Transverse colon (tissue), 4 donors: ENCODE measurements at regions not wholly inside any gene's neighbourhood (a gene's known extent, or its start where the extent isn't known, plus 50 kb on each side); places are given as distances from the start of the nearest gene placed in this dataset.

Source experiments
- DNase-seq: peaks from one replicate; pipeline ENCODE4 v3.0.0-alpha.2; 2019
- H3K27ac ChIP-seq, 4 donors: fragments of 200-600 bp; sonication (generic); 2 replicates each; pipeline ENCODE4 v1.5.1; 2016 to 2018; ENCODE audit warnings: inconsistent platforms in 4 of 4
- H3K27me3 ChIP-seq: fragments of 200-600 bp; sonication (generic); 2 replicates; pipeline ENCODE4 v1.5.1; 2017; ENCODE audit warnings: inconsistent platforms
- H3K36me3 ChIP-seq, 4 donors: fragments of 200-600 bp; sonication (generic); 2 replicates each; pipeline ENCODE4 v1.5.1; 2017 to 2019; ENCODE audit warnings: inconsistent platforms in 4 of 4
- H3K4me1 ChIP-seq, 4 donors: fragments of 200-600 bp; sonication (generic); 2 replicates each; pipeline ENCODE4 v1.5.1; 2017 to 2020; ENCODE audit warnings: inconsistent platforms in 4 of 4
- H3K4me3 ChIP-seq, 4 donors: fragments of 200-600 bp; sonication (generic); 1 replicate in 1 of 4; 2 replicates in 3 of 4; pipeline versions ENCODE4 v1.5.1 to v1.6.1; 2017 to 2019; ENCODE audit warnings: inconsistent platforms in 4 of 4
- H3K9me3 ChIP-seq, 2 donors: fragments of 200-600 bp; sonication (generic); 2 replicates each; pipeline ENCODE4 v1.5.1; 2017 to 2019; ENCODE audit warnings: inconsistent platforms in 2 of 2
- EP300 ChIP-seq: sonication (generic); formaldehyde crosslinking; IDR thresholded peaks from one replicate; pipeline ENCODE4 v1.6.1; 2017; ENCODE audit warnings: antibody characterized with exemption, low read depth
- POLR2A ChIP-seq: fragments of 450-650 bp; IDR thresholded peaks from one replicate; pipeline ENCODE4 v1.6.1; 2016; ENCODE audit warnings: antibody characterized with exemption, mild to moderate bottlenecking, moderate library complexity
- POLR2AphosphoS5 ChIP-seq, 3 donors: sonication (generic); formaldehyde crosslinking; IDR thresholded peaks; one replicate each; pipeline ENCODE4 v1.6.1; 2016; ENCODE audit warnings: antibody characterized with exemption in 3 of 3
- WGBS, 2 donors: methylation state at CpG; one replicate each; pipeline ENCODE4 v1.1.5; 2018; ENCODE audit warnings: low coverage in 1 of 2; 5-methylcytosine and 5-hydroxymethylcytosine counted together
- in situ Hi-C, 4 donors: fragments of 200-750 bp; cut with MboI; loops; one replicate each; pipeline versions ENCODE4 v1.15.0 to v1.15.1; 2017; ENCODE audit warnings: low sequenced_read_pairs in 3 of 4, low pct_ligation_motif_present in 1 of 4, low pct_unique_long_range_greater_than_20kb in 1 of 4
- intact Hi-C: fragments of 100-400 bp; cut with DNase I; formaldehyde crosslinking; loops from one replicate; pipeline ENCODE4 v1.15.1; 2023; ENCODE audit warnings: low total_unique reads
- TF ChIP-seq, protein P1 (sequence below), 5 experiments: fragments of 200-600 bp in 3 of 5; fragments of 450-650 bp in 2 of 5; sonication (generic) in 3 of 5; IDR thresholded peaks; 1 replicate in 2 of 5; 2 replicates in 3 of 5; pipeline ENCODE4 v1.5.1; 2016 to 2017; ENCODE audit warnings: antibody characterized with exemption in 5 of 5, inconsistent platforms in 3 of 5, mild to moderate bottlenecking in 2 of 5, moderate library complexity in 1 of 5

DNA sequence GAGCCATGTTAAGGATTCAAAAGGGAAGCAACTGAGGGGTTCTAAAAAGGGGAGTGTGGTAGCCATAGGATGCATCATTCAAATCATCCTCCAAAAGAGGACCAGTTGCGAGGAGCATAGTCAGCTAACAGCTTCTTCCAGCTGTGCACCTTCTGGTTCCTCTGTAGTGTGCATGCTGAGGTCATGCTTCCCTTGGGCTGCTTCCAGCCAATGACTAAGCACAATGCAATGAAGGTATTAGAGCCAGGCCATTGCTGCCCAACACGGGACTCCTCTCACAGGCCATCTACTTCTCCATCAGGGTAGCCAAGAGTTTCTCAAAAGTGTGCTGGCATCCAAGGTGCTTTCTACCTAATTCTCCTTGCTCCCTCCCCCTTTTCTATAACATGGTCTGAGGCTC lies 69.2 kb upstream of the ARID2 start:
- Histone ChIP-seq H3K36me3 (no peaks in the 10 kb centered on the region), H3K9me3 (no peaks in the 10 kb centered on the region), H3K4me3 (no peak overlapping the region), H3K27me3 (no peaks in the 10 kb centered on the region), H3K4me1 (no peaks in the 10 kb centered on the region), H3K27ac (no peak overlapping the region)
- in situ Hi-C loops (no loop called here), intact Hi-C loops (no loop called here)
- no peak for DNase-seq
- no peak for TF ChIP-seq POLR2A
- no peak for TF ChIP-seq POLR2AphosphoS5 (IDR thresholded peaks at IDR 0.05)
- no peak for TF ChIP-seq EP300
- TF ChIP-seq, protein P1, sequence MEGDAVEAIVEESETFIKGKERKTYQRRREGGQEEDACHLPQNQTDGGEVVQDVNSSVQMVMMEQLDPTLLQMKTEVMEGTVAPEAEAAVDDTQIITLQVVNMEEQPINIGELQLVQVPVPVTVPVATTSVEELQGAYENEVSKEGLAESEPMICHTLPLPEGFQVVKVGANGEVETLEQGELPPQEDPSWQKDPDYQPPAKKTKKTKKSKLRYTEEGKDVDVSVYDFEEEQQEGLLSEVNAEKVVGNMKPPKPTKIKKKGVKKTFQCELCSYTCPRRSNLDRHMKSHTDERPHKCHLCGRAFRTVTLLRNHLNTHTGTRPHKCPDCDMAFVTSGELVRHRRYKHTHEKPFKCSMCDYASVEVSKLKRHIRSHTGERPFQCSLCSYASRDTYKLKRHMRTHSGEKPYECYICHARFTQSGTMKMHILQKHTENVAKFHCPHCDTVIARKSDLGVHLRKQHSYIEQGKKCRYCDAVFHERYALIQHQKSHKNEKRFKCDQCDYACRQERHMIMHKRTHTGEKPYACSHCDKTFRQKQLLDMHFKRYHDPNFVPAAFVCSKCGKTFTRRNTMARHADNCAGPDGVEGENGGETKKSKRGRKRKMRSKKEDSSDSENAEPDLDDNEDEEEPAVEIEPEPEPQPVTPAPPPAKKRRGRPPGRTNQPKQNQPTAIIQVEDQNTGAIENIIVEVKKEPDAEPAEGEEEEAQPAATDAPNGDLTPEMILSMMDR (IDR thresholded peaks at IDR 0.05), result no peak
- WGBS, 2 donors, result 56 to 73% methylated on average over 1 to 2 of the region's 2 CpGs

DNA sequence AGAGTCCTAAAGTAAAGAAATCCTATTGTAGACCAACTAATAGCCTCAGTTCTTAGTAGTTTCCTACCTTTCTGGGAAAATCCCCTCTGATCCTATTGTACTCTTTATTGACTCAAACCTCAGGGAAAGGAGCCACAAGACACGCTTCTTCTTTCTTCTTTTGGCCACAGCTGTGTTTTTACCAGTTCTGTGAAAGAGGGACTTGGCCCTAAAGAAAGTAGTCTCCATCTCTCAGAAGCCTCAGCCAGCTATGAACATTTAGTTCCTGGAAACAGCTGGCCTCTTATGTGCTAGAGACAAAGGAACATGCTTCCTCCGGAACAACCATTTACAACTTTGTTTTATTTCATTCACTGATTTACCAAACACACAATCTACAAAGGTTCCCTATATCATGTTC lies 66.1 kb upstream of the ARID2 start:
- intact Hi-C loops, result no loop called here
- WGBS, 2 donors, result 37 to 47% methylated on average over 2 of the region's 2 CpGs
- no peak overlapping the region for H3K4me3 ChIP-seq
- in situ Hi-C loops, result no loop called here
- H3K36me3 ChIP-seq, result no peaks in the 10 kb centered on the region
- peaks cover 0 to under 1% (median 0%) of the 10 kb centered on the region in 4 donors for H3K4me1 ChIP-seq
- DNase-seq, result no peak
- TF ChIP-seq POLR2AphosphoS5 (IDR thresholded peaks at IDR 0.05) (no peak), EP300 (no peak), POLR2A (no peak)
- TF ChIP-seq, protein P1 (IDR thresholded peaks at IDR 0.05), result no peak
- no peaks in the 10 kb centered on the region for H3K9me3 ChIP-seq
- H3K27me3 ChIP-seq, result no peaks in the 10 kb centered on the region
- H3K27ac ChIP-seq, result no peak overlapping the region

DNA sequence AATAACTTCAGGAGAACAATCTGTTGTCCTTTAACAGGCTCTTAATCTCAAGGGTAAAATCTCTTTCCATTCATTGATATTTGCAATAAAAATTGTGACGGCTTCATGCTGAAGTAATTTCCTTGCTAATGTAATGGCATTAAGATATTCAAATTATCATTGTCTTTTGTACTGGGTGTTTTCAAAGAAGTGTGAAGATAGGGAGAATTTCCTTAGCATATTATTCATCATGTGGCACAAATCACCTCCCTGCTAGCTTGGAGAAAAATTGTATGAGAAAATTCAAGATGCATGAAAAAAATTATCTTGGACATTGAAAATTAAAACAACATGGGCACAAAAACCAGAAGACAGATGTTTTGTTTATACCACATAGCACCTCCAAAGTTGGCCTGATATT lies 63.6 kb upstream of the ARID2 start:
- Histone ChIP-seq H3K27me3 (no peaks in the 10 kb centered on the region), H3K4me1 (peaks cover 0 to 9% (median 3%) of the 10 kb centered on the region in 4 donors), H3K4me3 (no peak overlapping the region), H3K9me3 (no peaks in the 10 kb centered on the region), H3K27ac (no peak overlapping the region), H3K36me3 (no peaks in the 10 kb centered on the region)
- WGBS, 2 donors, result 88% methylated on average over 1 of the region's 1 CpG
- TF ChIP-seq POLR2AphosphoS5 (IDR thresholded peaks at IDR 0.05) (no peak), POLR2A (no peak), EP300 (no peak)
- TF ChIP-seq, protein P1 (IDR thresholded peaks at IDR 0.05), result no peak
- no peak for DNase-seq
- in situ Hi-C loops, result no loop called here
- intact Hi-C loops, result loop anchor here (1.0 kb wide), 1 partner anchor 14 kb away; no protein-coding TSS in a partner anchor

DNA sequence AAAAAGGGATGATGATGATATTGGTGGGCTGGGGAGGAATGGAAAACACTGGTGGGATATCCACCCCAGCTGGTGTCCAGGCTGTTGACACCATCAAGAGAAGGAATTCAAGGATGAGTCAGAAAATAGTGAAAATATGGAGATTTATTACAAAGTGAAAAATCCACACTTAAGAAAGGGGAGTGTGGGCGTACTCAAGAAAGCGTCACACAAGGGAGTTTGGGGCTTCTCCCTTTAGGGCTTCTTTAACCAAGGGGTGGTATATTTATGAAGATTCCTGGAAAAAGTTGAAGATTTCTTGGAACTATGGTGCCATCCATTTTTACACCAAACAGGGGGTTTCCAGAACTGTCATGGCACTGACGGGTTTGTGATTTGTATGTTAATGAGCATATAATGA lies 63.1 kb upstream of the ARID2 start:
- in situ Hi-C loops (no loop called here), intact Hi-C loops (no loop called here)
- Histone ChIP-seq H3K9me3 (no peaks in the 10 kb centered on the region), H3K4me1 (peaks cover 0 to 9% (median 3%) of the 10 kb centered on the region in 4 donors), H3K27ac (no peak overlapping the region), H3K36me3 (no peaks in the 10 kb centered on the region), H3K4me3 (no peak overlapping the region), H3K27me3 (no peaks in the 10 kb centered on the region)
- DNase-seq, result no peak
- WGBS, 2 donors, result 92 to 95% methylated on average over 2 to 3 of the region's 3 CpGs
- no peak for TF ChIP-seq POLR2AphosphoS5 (IDR thresholded peaks at IDR 0.05)
- TF ChIP-seq POLR2A, result no peak
- TF ChIP-seq, protein P1 (IDR thresholded peaks at IDR 0.05), result no peak
- TF ChIP-seq EP300, result no peak
